ENCODE measurements at regions not wholly inside any gene's neighbourhood (a gene's known extent, or its start where the extent isn't known, plus 50 kb on each side); places are given as distances from the start of the nearest gene placed in this dataset.

GRCh38 chr21:20083336-20083735 is 914.9 kb upstream of the NCAM2 start:
- TF ChIP-seq POLR2AphosphoS5 (IDR thresholded peaks at IDR 0.05) (no peak), EP300 (IDR thresholded peaks at IDR 0.05; ENCODE audit: low read depth) (no peak), POLR2A (IDR thresholded peaks at IDR 0.05) (no peak)
- TF ChIP-seq, protein P1, sequence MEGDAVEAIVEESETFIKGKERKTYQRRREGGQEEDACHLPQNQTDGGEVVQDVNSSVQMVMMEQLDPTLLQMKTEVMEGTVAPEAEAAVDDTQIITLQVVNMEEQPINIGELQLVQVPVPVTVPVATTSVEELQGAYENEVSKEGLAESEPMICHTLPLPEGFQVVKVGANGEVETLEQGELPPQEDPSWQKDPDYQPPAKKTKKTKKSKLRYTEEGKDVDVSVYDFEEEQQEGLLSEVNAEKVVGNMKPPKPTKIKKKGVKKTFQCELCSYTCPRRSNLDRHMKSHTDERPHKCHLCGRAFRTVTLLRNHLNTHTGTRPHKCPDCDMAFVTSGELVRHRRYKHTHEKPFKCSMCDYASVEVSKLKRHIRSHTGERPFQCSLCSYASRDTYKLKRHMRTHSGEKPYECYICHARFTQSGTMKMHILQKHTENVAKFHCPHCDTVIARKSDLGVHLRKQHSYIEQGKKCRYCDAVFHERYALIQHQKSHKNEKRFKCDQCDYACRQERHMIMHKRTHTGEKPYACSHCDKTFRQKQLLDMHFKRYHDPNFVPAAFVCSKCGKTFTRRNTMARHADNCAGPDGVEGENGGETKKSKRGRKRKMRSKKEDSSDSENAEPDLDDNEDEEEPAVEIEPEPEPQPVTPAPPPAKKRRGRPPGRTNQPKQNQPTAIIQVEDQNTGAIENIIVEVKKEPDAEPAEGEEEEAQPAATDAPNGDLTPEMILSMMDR (IDR thresholded peaks at IDR 0.05) = no peak
- no peak overlapping the region for H3K4me3 ChIP-seq
- intact Hi-C loops (cut with DNase I; ENCODE audit: low total_unique reads) (no loop called here), in situ Hi-C loops (cut with MboI; ENCODE audit: low pct_ligation_motif_present in 1 of 4, low pct_unique_long_range_greater_than_20kb in 1 of 4, low sequenced_read_pairs in 3 of 4) (no loop called here)
- no peaks in the 10 kb centered on the region for H3K4me1 ChIP-seq
- H3K27me3 ChIP-seq = no peaks in the 10 kb centered on the region
- no peaks in the 10 kb centered on the region for H3K36me3 ChIP-seq
- no peak overlapping the region for H3K27ac ChIP-seq
- no peak for DNase-seq
- no peaks in the 10 kb centered on the region for H3K9me3 ChIP-seq

GRCh38 chr21:20083925-20084324 is 914.3 kb upstream of the NCAM2 start:
- intact Hi-C loops (cut with DNase I; ENCODE audit: low total_unique reads) = no loop called here
- Histone ChIP-seq H3K9me3 (no peaks in the 10 kb centered on the region), H3K4me3 (no peak overlapping the region), H3K27ac (no peak overlapping the region), H3K4me1 (no peaks in the 10 kb centered on the region), H3K27me3 (no peaks in the 10 kb centered on the region), H3K36me3 (no peaks in the 10 kb centered on the region)
- TF ChIP-seq POLR2AphosphoS5 (IDR thresholded peaks at IDR 0.05) (no peak), EP300 (IDR thresholded peaks at IDR 0.05; ENCODE audit: low read depth) (no peak), POLR2A (IDR thresholded peaks at IDR 0.05) (no peak)
- TF ChIP-seq, protein P1 (IDR thresholded peaks at IDR 0.05) = no peak
- DNase-seq = no peak
- in situ Hi-C loops (cut with MboI; ENCODE audit: low pct_ligation_motif_present in 1 of 4, low pct_unique_long_range_greater_than_20kb in 1 of 4, low sequenced_read_pairs in 3 of 4) = no loop called here

- Histone ChIP-seq H3K27me3 (no peaks in the 10 kb centered on the region), H3K36me3 (no peaks in the 10 kb centered on the region), H3K4me1 (no peaks in the 10 kb centered on the region), H3K27ac (no peak overlapping the region), H3K4me3 (no peak overlapping the region), H3K9me3 (no peaks in the 10 kb centered on the region)
- DNase-seq = no peak
- 77 to 84% methylated on average over 3 of the region's 3 CpGs for WGBS, 2 donors (ENCODE audit: low coverage in 1 of 2)
- TF ChIP-seq POLR2AphosphoS5 (IDR thresholded peaks at IDR 0.05) (no peak), POLR2A (IDR thresholded peaks at IDR 0.05) (no peak), EP300 (IDR thresholded peaks at IDR 0.05; ENCODE audit: low read depth) (no peak)
- TF ChIP-seq, protein P1 (IDR thresholded peaks at IDR 0.05) = no peak
- in situ Hi-C loops (cut with MboI; ENCODE audit: low pct_ligation_motif_present in 1 of 4, low pct_unique_long_range_greater_than_20kb in 1 of 4, low sequenced_read_pairs in 3 of 4) = no loop called here
- intact Hi-C loops (cut with DNase I; ENCODE audit: low total_unique reads) = no loop called here
Observed at GRCh38 chr21:20086508-20086907, 911.7 kb upstream of the NCAM2 start.

DNA sequence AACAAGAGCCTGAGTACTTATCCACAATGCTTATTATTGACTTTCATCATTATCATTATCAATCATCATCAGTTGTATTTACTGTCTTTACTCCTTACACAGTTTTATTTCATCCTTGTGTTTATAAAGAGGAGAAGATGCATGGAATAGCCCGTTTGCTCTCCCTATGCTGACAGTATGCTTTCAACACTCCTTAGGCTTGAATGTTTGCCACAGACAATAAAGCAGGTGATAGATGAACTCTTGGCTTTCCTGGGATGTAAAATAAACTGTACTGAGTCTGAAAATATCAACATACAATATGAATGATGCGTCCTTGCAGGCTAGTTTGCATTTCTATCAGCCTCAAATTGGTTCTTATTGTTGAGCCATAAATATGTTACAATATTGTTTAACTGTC is 891.8 kb upstream of the NCAM2 start:
- Histone ChIP-seq H3K4me3 (no peak overlapping the region), H3K27me3 (no peaks in the 10 kb centered on the region), H3K36me3 (no peaks in the 10 kb centered on the region), H3K9me3 (no peaks in the 10 kb centered on the region), H3K4me1 (no peaks in the 10 kb centered on the region), H3K27ac (no peak overlapping the region)
- intact Hi-C loops (cut with DNase I; ENCODE audit: low total_unique reads) = no loop called here
- TF ChIP-seq POLR2A (IDR thresholded peaks at IDR 0.05) (no peak), POLR2AphosphoS5 (IDR thresholded peaks at IDR 0.05) (no peak), EP300 (IDR thresholded peaks at IDR 0.05; ENCODE audit: low read depth) (no peak)
- TF ChIP-seq, protein P1 (IDR thresholded peaks at IDR 0.05) = no peak
- DNase-seq = no peak
- 6 to 19% methylated on average over 2 of the region's 2 CpGs for WGBS, 2 donors (ENCODE audit: low coverage in 1 of 2)
- in situ Hi-C loops (cut with MboI; ENCODE audit: low pct_ligation_motif_present in 1 of 4, low pct_unique_long_range_greater_than_20kb in 1 of 4, low sequenced_read_pairs in 3 of 4) = no loop called here
